Mesendoderm (in vitro differentiated cells): ENCODE measurements at regions not wholly inside any gene's neighbourhood (a gene's known extent, or its start where the extent isn't known, plus 50 kb on each side); places are given as distances from the start of the nearest gene placed in this dataset.

Experiments
- DNase-seq: peaks from one replicate; pipeline ENCODE4 v3.0.0; 2013
- H2AK5ac ChIP-seq: 2 replicates; pipeline ENCODE4 v1.6.1; 2013; ENCODE audit warnings: low read length, inconsistent platforms
- H2BK120ac ChIP-seq: 2 replicates; pipeline ENCODE4 v1.6.1; 2013; ENCODE audit warnings: low read depth, mild to moderate bottlenecking, low read length, moderate library complexity, mixed read lengths
- H2BK15ac ChIP-seq: replicated peaks from 2 replicates; pipeline ENCODE4 v1.6.1; 2013; ENCODE audit warnings: low read depth, mild to moderate bottlenecking, moderate library complexity
- H2BK5ac ChIP-seq: 2 replicates; pipeline ENCODE4 v1.6.1; 2013; ENCODE audit warnings: low read length, inconsistent platforms
- H3K18ac ChIP-seq: 2 replicates; pipeline ENCODE4 v1.6.1; 2013; ENCODE audit warnings: mild to moderate bottlenecking, low read length, mixed read lengths
- H3K23ac ChIP-seq: one replicate; pipeline ENCODE4 v1.6.1; 2013; ENCODE audit warnings: low read length
- H3K27ac ChIP-seq: 2 replicates; pipeline ENCODE4 v1.5.1; 2013; ENCODE audit warnings: low read depth, mild to moderate bottlenecking, inconsistent platforms, low read length, moderate library complexity
- H3K27me3 ChIP-seq: 2 replicates; pipeline ENCODE4 v1.6.1; 2013; ENCODE audit warnings: low read length, control low read depth, mild to moderate bottlenecking, inconsistent platforms; ENCODE audit not compliant: insufficient read depth, poor library complexity
- H3K36me3 ChIP-seq: 2 replicates; pipeline ENCODE4 v1.6.1; 2013; ENCODE audit warnings: low read length, inconsistent platforms; ENCODE audit not compliant: control insufficient read depth, insufficient read depth
- H3K4ac ChIP-seq: one replicate; pipeline ENCODE4 v1.6.1; 2013; ENCODE audit warnings: low read depth, mild to moderate bottlenecking, low read length, moderate library complexity
- H3K4me1 ChIP-seq: 2 replicates; pipeline ENCODE4 v1.6.1; 2013; ENCODE audit warnings: low read depth, low read length, inconsistent platforms; ENCODE audit not compliant: control insufficient read depth
- H3K4me2 ChIP-seq: 2 replicates; pipeline ENCODE4 v1.6.1; 2013; ENCODE audit warnings: low read length
- H3K4me3 ChIP-seq: 2 replicates; pipeline ENCODE4 v1.5.1; 2013; ENCODE audit warnings: mild to moderate bottlenecking, low read length
- H3K56ac ChIP-seq: one replicate; pipeline ENCODE4 v1.6.1; 2013; ENCODE audit warnings: low read length
- H3K79me1 ChIP-seq: 2 replicates; pipeline ENCODE4 v1.6.1; 2013; ENCODE audit warnings: low read length, inconsistent platforms
- H3K79me2 ChIP-seq: 2 replicates; pipeline ENCODE4 v1.6.1; 2013; ENCODE audit warnings: mild to moderate bottlenecking, low read length; ENCODE audit not compliant: control insufficient read depth, insufficient read depth
- H3K9ac ChIP-seq: 2 replicates; pipeline ENCODE4 v1.6.1; 2013; ENCODE audit warnings: low read length, inconsistent platforms
- H4K5ac ChIP-seq: one replicate; pipeline ENCODE4 v1.6.1; 2013; ENCODE audit warnings: low read length
- H4K8ac ChIP-seq: one replicate; pipeline ENCODE4 v1.6.1; 2013; ENCODE audit warnings: low read depth, mild to moderate bottlenecking, control low read depth, low read length, moderate library complexity
- WGBS: extraction: QIAGEN DNeasy Blood & Tissue Kit; methylation state at CpG from one replicate; pipeline ENCODE4 v1.1.7; 2013; ENCODE audit warnings: low lambda C conversion rate, missing lambda C conversion rate; ENCODE audit not compliant: insufficient coverage; ENCODE audit errors: extremely low coverage; 5-methylcytosine and 5-hydroxymethylcytosine counted together

- H3K36me3 ChIP-seq = no peaks in the 10 kb centered on the region
- no peak overlapping the region for H3K4ac ChIP-seq
- no peak overlapping the region for H3K23ac ChIP-seq
- no peaks in the 10 kb centered on the region for H3K79me1 ChIP-seq
- no peak overlapping the region for H3K4me3 ChIP-seq
- no peak overlapping the region for H4K5ac ChIP-seq
- H3K27me3 ChIP-seq = no peaks in the 10 kb centered on the region
- H2BK15ac ChIP-seq = no peak overlapping the region
- no peak for DNase-seq
- H3K9ac ChIP-seq = no peak overlapping the region
- H3K79me2 ChIP-seq = no peaks in the 10 kb centered on the region
- no peak overlapping the region for H2BK5ac ChIP-seq
- H3K4me2 ChIP-seq = no peak overlapping the region
- no peak overlapping the region for H4K8ac ChIP-seq
- no CpG with 5 or more reads among the region's 4 CpGs for WGBS
- no peak overlapping the region for H3K56ac ChIP-seq
- H3K18ac ChIP-seq = no peak overlapping the region
- no peak overlapping the region for H3K27ac ChIP-seq
- no peak overlapping the region for H2BK120ac ChIP-seq
- H2AK5ac ChIP-seq = no peak overlapping the region
- no peaks in the 10 kb centered on the region for H3K4me1 ChIP-seq
Observed at GRCh38 chr7:84617265-84618030, 422.9 kb upstream of the SEMA3A start.

- Histone ChIP-seq H3K4me3 (no peak overlapping the region), H2BK15ac (no peak overlapping the region), H4K8ac (no peak overlapping the region), H3K9ac (no peak overlapping the region), H2BK120ac (no peak overlapping the region), H3K4me2 (no peak overlapping the region), H3K56ac (no peak overlapping the region), H3K4ac (no peak overlapping the region), H2BK5ac (no peak overlapping the region), H3K18ac (no peak overlapping the region), H4K5ac (no peak overlapping the region), H2AK5ac (no peak overlapping the region), H3K36me3 (no peaks in the 10 kb centered on the region), H3K79me2 (no peaks in the 10 kb centered on the region), H3K23ac (no peak overlapping the region), H3K27ac (no peak overlapping the region), H3K79me1 (no peaks in the 10 kb centered on the region), H3K27me3 (no peaks in the 10 kb centered on the region), H3K4me1 (no peaks in the 10 kb centered on the region)
- no peak for DNase-seq
Observed at GRCh38 chr7:84614821-84615501, 420.4 kb upstream of the SEMA3A start.

GRCh38 chr7:84612981-84613681, 418.5 kb upstream of the SEMA3A start:
- Histone ChIP-seq H4K8ac (no peak overlapping the region), H3K79me2 (no peaks in the 10 kb centered on the region), H3K27me3 (no peaks in the 10 kb centered on the region), H3K4ac (no peak overlapping the region), H3K56ac (no peak overlapping the region), H3K27ac (no peak overlapping the region), H3K4me1 (no peaks in the 10 kb centered on the region), H3K23ac (no peak overlapping the region), H4K5ac (no peak overlapping the region), H3K4me2 (no peak overlapping the region), H2BK120ac (no peak overlapping the region), H2BK15ac (no peak overlapping the region), H2AK5ac (no peak overlapping the region), H3K79me1 (no peaks in the 10 kb centered on the region), H3K36me3 (no peaks in the 10 kb centered on the region), H3K18ac (no peak overlapping the region), H2BK5ac (no peak overlapping the region), H3K4me3 (no peak overlapping the region), H3K9ac (no peak overlapping the region)
- WGBS = no CpG with 5 or more reads among the region's 5 CpGs
- DNase-seq = no peak

- Histone ChIP-seq H3K56ac (no peak overlapping the region), H4K5ac (no peak overlapping the region), H3K79me2 (no peaks in the 10 kb centered on the region), H3K4ac (no peak overlapping the region), H3K27ac (no peak overlapping the region), H3K4me3 (no peak overlapping the region), H4K8ac (no peak overlapping the region), H3K23ac (no peak overlapping the region), H3K36me3 (no peaks in the 10 kb centered on the region), H2BK5ac (no peak overlapping the region), H3K18ac (no peak overlapping the region), H2AK5ac (no peak overlapping the region), H3K27me3 (no peaks in the 10 kb centered on the region), H3K4me2 (no peak overlapping the region), H3K4me1 (no peaks in the 10 kb centered on the region), H2BK15ac (no peak overlapping the region), H3K79me1 (no peaks in the 10 kb centered on the region), H2BK120ac (no peak overlapping the region), H3K9ac (no peak overlapping the region)
- WGBS = no CpG with 5 or more reads among the region's 2 CpGs
- DNase-seq = no peak
Observed at GRCh38 chr7:84611391-84611790, 416.8 kb upstream of the SEMA3A start.

GRCh38 chr7:84610390-84610789, 415.8 kb upstream of the SEMA3A start:
- H3K4me1 ChIP-seq = no peaks in the 10 kb centered on the region
- no peak overlapping the region for H2BK120ac ChIP-seq
- no peak overlapping the region for H2AK5ac ChIP-seq
- H4K5ac ChIP-seq = no peak overlapping the region
- H3K36me3 ChIP-seq = no peaks in the 10 kb centered on the region
- H3K4ac ChIP-seq = no peak overlapping the region
- H3K27me3 ChIP-seq = no peaks in the 10 kb centered on the region
- no peak overlapping the region for H3K4me3 ChIP-seq
- no peak overlapping the region for H2BK5ac ChIP-seq
- no peak overlapping the region for H2BK15ac ChIP-seq
- no peak overlapping the region for H3K56ac ChIP-seq
- no peak overlapping the region for H4K8ac ChIP-seq
- H3K79me2 ChIP-seq = no peaks in the 10 kb centered on the region
- H3K4me2 ChIP-seq = no peak overlapping the region
- no peak overlapping the region for H3K27ac ChIP-seq
- DNase-seq = no peak
- no peak overlapping the region for H3K9ac ChIP-seq
- no peak overlapping the region for H3K23ac ChIP-seq
- no peaks in the 10 kb centered on the region for H3K79me1 ChIP-seq
- WGBS = no CpG with 5 or more reads among the region's 4 CpGs
- no peak overlapping the region for H3K18ac ChIP-seq
